HG03469 (cell line): ENCODE measurements at regions not wholly inside any gene's neighbourhood (a gene's known extent, or its start where the extent isn't known, plus 50 kb on each side); places are given as distances from the start of the nearest gene placed in this dataset.
"Not testable (repeated sequence)": the region's sequence is repeated elsewhere in the genome, so short reads cannot be mapped to it uniquely, and the experiment has no call there.

Experiments
- ATAC-seq: cut with Tn5 transposase; IDR thresholded peaks from one replicate; pipeline ENCODE4 v1.9.1; 2021; ENCODE audit warnings: mild to moderate bottlenecking, moderate library complexity, moderate number of reproducible peaks; ENCODE audit not compliant: unreplicated experiment

GRCh38 chr5:130957151-130957550, 207.9 kb downstream of the HINT1 start:
- no peak for ATAC-seq

GRCh38 chr5:130955041-130955440, 210.0 kb downstream of the HINT1 start:
- ATAC-seq: no peak

- ATAC-seq: no peak
Observed at GRCh38 chr5:130954336-130954735, 210.7 kb downstream of the HINT1 start.

GRCh38 chr5:130939059-130939458, 226.0 kb downstream of the HINT1 start:
- ATAC-seq: no peak

- no peak for ATAC-seq
Observed at GRCh38 chr5:130937046-130937445, 228.0 kb downstream of the HINT1 start.

GRCh38 chr5:130923543-130924124, 241.4 kb downstream of the HINT1 start:
- ATAC-seq: no peak

GRCh38 chr5:130912088-130912487, 253.0 kb downstream of the HINT1 start:
- ATAC-seq: no peak

GRCh38 chr5:130908186-130908585, 256.9 kb downstream of the HINT1 start:
- ATAC-seq: no peak

- ATAC-seq: not testable (repeated sequence)
Observed at GRCh38 chr5:130897537-130898195, 267.4 kb downstream of the HINT1 start.

GRCh38 chr5:130897181-130897536, 267.9 kb downstream of the HINT1 start:
- not testable (repeated sequence) for ATAC-seq

GRCh38 chr5:130896636-130897035, 268.4 kb downstream of the HINT1 start:
- ATAC-seq: no peak

GRCh38 chr5:130893006-130893405, 272.1 kb downstream of the HINT1 start:
- no peak for ATAC-seq

- ATAC-seq: no peak
Observed at GRCh38 chr5:130890610-130891009, 274.4 kb downstream of the HINT1 start.

GRCh38 chr5:130885691-130886090, 279.4 kb downstream of the HINT1 start:
- ATAC-seq: no peak

GRCh38 chr5:130885027-130885426, 280.0 kb downstream of the HINT1 start:
- ATAC-seq: no peak

- no peak for ATAC-seq
Observed at GRCh38 chr5:130884023-130884422, 281.0 kb downstream of the HINT1 start.

GRCh38 chr5:130875656-130876055, 289.4 kb downstream of the HINT1 start:
- no peak for ATAC-seq

- no peak for ATAC-seq
Observed at GRCh38 chr5:130874861-130875417, 290.1 kb downstream of the HINT1 start.

GRCh38 chr5:130871346-130872086, 293.5 kb downstream of the HINT1 start:
- peak; percentile 48 for ATAC-seq

GRCh38 chr5:130870691-130871090, 294.4 kb downstream of the HINT1 start:
- ATAC-seq: no peak

GRCh38 chr5:130868186-130868840, 296.7 kb downstream of the HINT1 start:
- ATAC-seq: no peak
